HFF-Myc (cell line): ENCODE measurements at regions not wholly inside any gene's neighbourhood (a gene's known extent, or its start where the extent isn't known, plus 50 kb on each side); places are given as distances from the start of the nearest gene placed in this dataset.

ENCODE experiments used
- DNase-seq: peaks from one replicate; pipeline ENCODE4 v3.0.0-alpha.2; 2011; ENCODE audit warnings: low read depth; ENCODE audit errors: extremely low read depth
- H3K4me3 ChIP-seq: replicated peaks from 2 replicates; pipeline ENCODE4 v1.5.1; 2011; ENCODE audit warnings: low read depth, mild to moderate bottlenecking, control low read depth, low read length
- CTCF ChIP-seq: IDR thresholded peaks from 2 replicates; pipeline ENCODE4 v1.5.1; 2012; ENCODE audit warnings: mild to moderate bottlenecking, low read depth, low read length, control low read depth; ENCODE audit errors: missing control alignments

DNA sequence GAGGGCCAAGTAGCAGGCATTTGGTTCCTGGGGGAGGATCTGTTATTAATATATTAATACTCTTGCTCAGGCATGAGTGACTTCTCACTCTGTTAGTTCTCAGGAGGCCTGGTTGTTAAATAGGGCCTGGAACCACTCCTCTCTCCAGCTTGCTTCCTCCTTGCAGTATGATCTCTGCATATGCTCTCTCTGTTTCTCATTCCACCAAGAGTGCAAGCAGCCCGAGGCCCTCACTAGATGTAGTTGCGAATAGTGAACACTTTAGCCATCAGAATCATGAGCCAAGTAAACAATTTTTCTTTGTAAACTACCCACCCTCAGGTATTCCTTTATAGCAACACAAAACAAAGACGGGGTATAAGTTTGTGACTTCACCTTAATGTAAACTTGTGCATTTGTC lies 784.3 kb downstream of the DNAJB9 start:
- no peak overlapping the region for H3K4me3 ChIP-seq
- no peak for DNase-seq
- TF ChIP-seq CTCF: no peak

GRCh38 chr7:109354552-109354951 lies 784.9 kb downstream of the DNAJB9 start:
- no peak for DNase-seq
- TF ChIP-seq CTCF: no peak
- H3K4me3 ChIP-seq: no peak overlapping the region

GRCh38 chr7:109375823-109376222 lies 806.1 kb downstream of the DNAJB9 start:
- no peak for DNase-seq
- TF ChIP-seq CTCF: no peak
- H3K4me3 ChIP-seq: no peak overlapping the region

- DNase-seq: no peak
- no peak for TF ChIP-seq CTCF
- no peak overlapping the region for H3K4me3 ChIP-seq
Observed at GRCh38 chr7:109376576-109376975, 806.9 kb downstream of the DNAJB9 start.

GRCh38 chr7:109377076-109377884 lies 807.6 kb downstream of the DNAJB9 start:
- TF ChIP-seq CTCF: no peak
- H3K4me3 ChIP-seq: no peak overlapping the region
- no peak for DNase-seq

DNA sequence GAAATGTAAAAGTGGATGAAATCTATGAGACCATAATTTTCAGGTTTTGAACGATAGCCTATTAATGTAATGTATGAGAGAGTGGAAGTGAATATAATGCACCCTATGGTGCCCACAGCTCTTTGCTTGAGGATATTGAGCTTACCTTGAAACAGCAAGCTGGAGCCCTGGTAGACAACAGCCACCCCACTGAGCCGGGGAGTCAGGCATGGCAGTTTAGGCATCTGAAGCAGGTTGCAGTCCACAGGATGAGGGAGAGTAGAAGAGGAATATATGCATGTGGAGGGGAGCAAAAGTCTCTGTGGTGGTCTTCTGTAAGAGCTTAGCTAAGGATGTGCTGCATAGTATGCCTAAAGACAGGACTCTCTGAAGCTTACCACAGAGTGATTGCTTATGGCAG lies 817.3 kb downstream of the DNAJB9 start:
- no peak for DNase-seq
- no peak for TF ChIP-seq CTCF
- H3K4me3 ChIP-seq: no peak overlapping the region

- no peak for DNase-seq
- no peak for TF ChIP-seq CTCF
- H3K4me3 ChIP-seq: no peak overlapping the region
Observed at GRCh38 chr7:109387530-109387929, 817.9 kb downstream of the DNAJB9 start.
